Anterior cingulate cortex (tissue), 58 donors: ENCODE measurements at regions not wholly inside any gene's neighbourhood (a gene's known extent, or its start where the extent isn't known, plus 50 kb on each side); places are given as distances from the start of the nearest gene placed in this dataset.

Source experiments
- DNase-seq, 58 donors: peaks; one replicate each; lab custom pipeline; 2025; lab: John Stamatoyannopoulos, UW

GRCh38 chr20:24810676-24811407, 138.2 kb upstream of the CST7 start:
- no peak for DNase-seq

- no peak for DNase-seq
Measured at GRCh38 chr20:24812373-24812772, 136.7 kb upstream of the CST7 start.

DNA sequence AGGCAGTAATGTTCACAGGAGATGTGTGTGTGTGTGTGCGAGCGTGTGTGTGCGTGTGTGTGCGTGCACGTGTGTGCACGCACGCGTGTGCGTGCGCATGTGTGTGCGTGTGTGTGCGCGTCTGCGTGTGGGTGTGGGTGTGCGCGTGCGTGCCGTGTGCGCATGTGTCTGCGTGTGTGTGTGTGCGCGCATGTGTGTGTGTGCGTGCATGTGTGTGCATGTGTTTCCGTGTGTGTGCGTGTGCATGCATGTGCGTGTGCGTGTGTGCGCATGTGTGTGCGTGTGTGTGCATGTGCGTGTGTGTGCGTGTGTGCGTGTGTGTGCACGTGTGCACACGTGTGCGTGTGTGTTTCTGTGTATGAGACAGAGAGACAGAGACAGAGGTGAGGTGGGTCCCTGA, 136.0 kb upstream of the CST7 start:
- DNase-seq, result no peak

GRCh38 chr20:24813496-24813895, 135.6 kb upstream of the CST7 start:
- DNase-seq, result no peak

GRCh38 chr20:24813936-24814335, 135.1 kb upstream of the CST7 start:
- no peak for DNase-seq

DNA sequence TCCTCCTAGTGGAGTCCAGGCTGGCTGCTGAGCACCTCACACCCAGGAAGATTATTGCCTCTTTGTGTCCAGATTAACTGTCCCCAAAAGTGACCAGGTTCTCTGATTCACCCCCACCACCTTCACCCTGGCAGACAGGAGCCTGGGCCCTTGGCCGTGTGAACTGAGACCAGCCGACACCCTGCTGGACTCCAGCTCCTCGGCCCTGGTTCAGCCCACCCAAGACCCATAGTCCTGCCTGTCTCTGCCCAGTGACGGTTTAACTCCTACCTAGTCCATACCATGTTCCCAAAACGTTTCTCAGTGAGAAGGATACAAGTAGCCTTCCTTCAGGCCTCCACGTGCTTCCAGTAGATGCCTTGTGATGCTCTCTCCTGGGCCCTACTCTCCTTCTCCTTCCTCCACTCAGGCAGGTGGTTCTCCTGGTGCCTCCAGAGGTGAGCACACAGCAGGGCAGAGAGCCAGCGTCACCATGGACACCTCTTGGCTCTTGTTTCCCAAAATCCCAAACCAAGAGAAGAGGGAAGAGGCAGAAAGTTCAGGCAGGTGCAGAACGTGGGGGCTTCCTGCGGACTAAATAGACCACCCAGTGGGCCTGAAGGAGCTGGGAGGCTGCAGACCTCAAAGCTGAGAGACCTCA, 134.4 kb upstream of the CST7 start:
- DNase-seq, result no peak

- DNase-seq, result no peak
Measured at GRCh38 chr20:24815196-24815815, 133.8 kb upstream of the CST7 start.

GRCh38 chr20:24815931-24816330, 133.1 kb upstream of the CST7 start:
- no peak for DNase-seq

DNA sequence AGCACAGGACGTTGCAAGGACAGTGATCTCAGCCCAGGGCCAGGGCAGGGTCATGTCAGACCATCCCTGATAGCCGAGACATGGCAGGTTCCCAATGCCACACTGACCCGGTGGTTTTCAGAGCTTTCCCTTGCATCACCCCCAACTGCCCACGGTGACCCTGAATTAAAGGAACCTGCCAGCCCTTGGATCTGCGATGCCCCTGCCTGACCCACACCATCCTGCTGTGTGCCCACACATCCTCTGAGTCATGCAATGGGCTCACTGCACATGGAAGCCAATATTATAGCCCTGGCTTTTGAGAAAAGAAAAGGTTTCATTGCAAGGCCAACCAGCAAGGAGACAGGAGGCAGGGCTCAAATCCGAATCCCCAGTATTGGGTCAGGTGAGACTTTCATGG, 132.6 kb upstream of the CST7 start:
- DNase-seq, result no peak

DNA sequence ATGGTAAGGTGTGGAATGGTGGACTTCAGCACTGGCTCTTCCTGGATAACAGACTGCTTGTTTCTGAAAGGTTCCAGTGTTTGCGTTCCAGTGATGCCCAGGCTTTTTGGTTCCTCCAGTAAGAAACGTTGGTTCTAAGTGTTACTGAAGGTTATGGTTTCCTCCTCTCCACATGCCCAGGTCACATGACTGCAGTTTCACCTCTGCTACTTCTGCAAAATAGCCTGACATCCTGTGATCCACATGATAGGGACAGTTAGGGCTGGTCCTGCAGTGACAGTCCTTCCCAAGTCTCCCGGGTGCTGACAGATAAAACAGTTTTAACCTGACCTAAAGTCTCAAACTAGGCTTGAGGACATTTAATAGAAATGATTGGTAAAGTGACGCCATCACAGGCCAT, 132.2 kb upstream of the CST7 start:
- DNase-seq, result peak in 1 of 58 donors; percentile 15

DNA sequence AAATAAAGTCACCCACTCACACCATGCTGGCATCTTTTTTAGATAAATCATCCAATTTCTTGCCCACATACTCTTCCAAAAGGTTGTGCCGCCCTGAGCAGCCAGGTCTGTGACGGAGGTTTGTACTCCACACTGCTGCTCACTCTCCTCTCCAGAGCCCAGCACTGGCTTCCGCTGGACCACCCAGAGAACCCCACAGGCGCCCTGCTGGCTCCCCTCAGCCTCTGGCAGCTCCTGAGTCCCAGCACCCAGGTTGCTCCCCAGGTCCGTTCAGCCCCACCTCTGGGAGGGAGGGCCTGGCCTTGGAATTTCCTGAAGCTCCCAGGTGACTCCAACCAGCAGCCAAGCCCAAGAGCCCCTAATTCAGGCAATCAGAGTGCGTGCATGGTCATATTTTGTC, 131.7 kb upstream of the CST7 start:
- DNase-seq, result no peak

DNA sequence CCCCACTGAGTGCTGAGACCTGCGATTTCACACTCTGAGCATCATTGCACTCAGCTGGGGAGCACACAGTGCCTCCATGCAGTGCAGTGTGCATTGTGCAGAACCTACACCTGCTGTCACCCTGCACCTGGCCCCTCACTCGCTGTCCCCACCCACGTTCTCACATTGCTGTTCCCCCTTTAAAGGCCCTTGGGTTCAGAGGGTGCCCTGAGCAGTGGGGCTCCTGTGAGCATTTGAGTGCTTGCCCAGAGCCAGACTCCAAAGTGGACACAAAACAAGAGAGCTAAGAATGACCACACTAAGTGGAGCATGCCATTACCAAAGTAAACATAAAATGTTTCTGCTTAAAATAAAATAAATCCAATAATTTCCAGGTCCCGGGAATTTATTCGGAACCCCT, 131.0 kb upstream of the CST7 start:
- no peak for DNase-seq

GRCh38 chr20:24819331-24819965, 129.6 kb upstream of the CST7 start:
- no peak for DNase-seq

- DNase-seq, result no peak
Measured at GRCh38 chr20:24820345-24820744, 128.7 kb upstream of the CST7 start.

- DNase-seq, result no peak
Measured at GRCh38 chr20:24821391-24821790, 127.7 kb upstream of the CST7 start.

DNA sequence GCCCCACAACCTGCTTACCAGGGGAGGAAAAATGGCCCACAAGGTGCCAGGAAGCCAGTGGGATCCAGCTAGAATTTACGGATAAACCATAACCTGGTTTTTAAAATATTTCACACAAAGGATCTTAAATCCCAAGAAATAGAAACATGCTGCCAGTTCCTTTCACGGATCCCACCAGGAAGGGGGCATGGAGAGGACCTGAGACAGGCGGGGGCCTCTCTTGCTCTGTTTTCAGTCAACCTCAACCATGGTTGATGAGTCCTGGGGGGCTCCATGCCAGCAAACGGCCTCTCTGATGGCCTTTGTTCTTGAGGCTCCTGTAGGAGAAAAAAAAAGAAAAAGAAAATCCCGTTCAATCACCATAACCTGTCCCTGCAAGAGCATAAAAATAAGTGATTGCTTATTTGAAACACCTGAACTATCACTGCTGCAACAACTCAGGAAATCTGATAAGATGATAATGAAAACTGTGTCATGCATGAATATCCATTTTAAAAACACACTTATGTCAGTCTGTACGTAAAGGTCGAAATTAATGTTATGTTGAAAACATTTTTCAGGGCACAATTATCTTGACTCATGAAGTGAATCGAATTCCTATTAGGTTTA, 125.8 kb upstream of the CST7 start:
- no peak for DNase-seq

DNA sequence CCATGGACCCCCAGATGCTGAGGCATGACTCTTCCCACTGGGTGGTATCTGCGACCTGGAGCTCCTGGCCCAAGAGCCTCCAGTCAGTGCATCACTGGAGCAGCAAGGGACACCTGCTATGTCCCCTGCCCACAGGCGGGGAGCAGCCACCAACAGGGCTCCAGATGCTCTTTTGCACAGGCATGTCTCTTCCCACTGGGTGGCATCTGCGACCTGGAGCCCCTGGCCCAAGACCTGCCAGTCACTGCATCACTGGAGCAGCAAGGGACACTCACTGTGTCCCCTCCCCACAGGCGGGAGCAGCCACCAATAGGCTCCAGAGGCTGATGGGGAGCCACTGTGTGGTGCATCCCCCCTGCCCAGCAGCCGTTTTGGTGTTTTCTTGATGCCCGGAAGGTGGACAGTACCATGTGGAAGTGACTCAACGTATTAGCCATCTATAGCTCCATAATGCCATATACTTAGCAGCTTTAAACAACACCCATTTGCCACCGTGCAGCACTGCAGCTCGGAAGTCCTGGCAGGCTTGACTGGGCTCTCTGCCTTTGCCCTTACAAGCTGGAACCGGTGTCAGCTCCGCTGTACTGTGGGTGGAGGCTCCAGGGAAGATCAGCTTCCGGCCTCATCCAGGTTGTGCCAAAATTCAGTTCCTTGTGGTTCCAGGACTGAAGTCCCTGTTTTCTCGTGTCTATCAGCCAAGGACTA, 124.9 kb upstream of the CST7 start:
- no peak for DNase-seq

- DNase-seq, result no peak
Measured at GRCh38 chr20:24825591-24825990, 123.5 kb upstream of the CST7 start.

GRCh38 chr20:24827603-24828295, 121.3 kb upstream of the CST7 start:
- no peak for DNase-seq
